GM18502 (cell line): ENCODE measurements at regions not wholly inside any gene's neighbourhood (a gene's known extent, or its start where the extent isn't known, plus 50 kb on each side); places are given as distances from the start of the nearest gene placed in this dataset.
"Not testable (repeated sequence)": the region's sequence is repeated elsewhere in the genome, so short reads cannot be mapped to it uniquely, and the experiment has no call there.

Source experiments
- ATAC-seq: cut with Tn5 transposase; IDR thresholded peaks from one replicate; pipeline ENCODE4 v1.9.1; 2021; ENCODE audit warnings: mild to moderate bottlenecking; ENCODE audit not compliant: unreplicated experiment, poor library complexity

- ATAC-seq: no peak
Observed at GRCh38 chr3:514192-514591, 317.6 kb downstream of the CHL1 start.

GRCh38 chr3:519026-519425, 322.5 kb downstream of the CHL1 start:
- no peak for ATAC-seq

DNA sequence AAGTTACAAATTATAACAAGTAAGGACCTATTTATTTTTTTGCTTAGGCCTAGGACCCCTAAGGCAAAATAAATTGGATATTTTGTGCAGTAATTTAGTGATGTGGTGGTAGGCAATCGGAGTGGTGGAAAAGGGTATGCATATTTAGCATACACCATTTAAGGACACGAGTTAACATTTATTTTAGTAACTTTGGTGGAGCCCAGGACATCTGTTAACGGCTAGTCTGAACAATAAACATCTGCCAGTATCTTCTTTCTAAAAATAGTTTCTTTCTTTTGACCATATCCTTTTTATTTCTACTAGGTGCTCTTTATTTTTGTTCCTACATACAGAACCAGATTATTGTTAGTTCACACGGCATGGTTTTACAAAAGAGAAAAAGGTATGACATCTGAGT, 326.3 kb downstream of the CHL1 start:
- ATAC-seq: no peak

DNA sequence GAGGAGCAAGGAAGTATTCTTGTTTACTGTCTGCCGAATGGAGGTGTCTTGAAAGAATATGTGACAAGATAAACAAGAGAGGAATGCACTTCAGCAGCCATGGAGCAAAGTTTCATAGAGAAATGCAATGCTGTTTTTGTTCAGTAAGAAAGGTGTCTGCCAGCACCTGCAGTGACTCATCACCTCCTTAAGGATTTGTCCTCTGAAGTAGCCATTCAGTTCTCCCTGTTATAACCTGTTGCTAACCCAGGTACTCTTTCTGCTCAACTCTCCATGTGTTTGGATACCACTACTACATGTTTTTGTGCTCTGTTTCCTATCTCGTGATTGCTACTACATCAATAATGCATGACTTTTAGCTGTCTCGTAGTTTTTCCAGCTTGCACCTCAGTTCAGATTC, 328.9 kb downstream of the CHL1 start:
- ATAC-seq: no peak

DNA sequence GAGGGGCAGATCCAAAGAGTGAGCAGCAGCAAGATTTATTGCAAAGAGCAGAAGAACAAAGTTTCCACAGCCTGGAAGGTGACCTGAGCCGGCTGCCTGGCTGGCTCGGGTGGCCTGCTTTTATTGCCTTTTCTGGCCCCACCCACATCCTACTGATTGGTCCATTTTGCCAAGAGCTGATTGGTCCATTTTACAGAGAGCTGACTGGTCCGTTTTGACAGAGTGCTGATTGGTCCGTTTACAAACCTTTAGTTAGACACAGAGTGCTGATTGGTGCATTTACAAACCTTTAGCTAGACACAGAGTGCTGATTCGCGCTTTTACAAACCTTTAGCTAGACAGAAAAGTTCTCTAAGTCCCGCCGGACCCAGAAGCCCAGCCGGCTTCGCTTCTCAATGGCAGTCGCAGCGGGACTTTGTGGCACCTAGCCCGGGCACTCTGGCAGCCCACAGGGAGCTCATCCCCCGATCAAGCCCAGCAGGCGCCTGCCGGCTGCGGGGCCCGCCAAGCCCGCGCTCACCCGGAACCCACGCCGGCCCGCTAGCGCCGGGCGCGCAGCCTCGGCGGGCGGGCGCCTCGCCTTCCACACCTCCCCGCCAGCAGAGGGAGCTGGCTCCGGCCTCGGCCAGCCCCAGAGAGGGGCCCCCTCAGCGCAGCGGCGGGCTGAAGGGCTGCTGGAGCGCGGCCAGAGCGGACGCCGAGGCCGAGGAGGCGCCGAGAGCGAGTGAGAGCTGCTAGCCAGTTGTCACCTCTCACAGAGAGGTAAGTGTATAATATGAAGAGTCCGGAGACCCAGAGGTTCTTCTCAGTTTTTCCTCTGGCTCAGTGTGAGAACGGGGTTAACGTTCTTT, 339.2 kb downstream of the CHL1 start:
- ATAC-seq: no peak

- no peak for ATAC-seq
Observed at GRCh38 chr3:536417-536813, 339.9 kb downstream of the CHL1 start.

DNA sequence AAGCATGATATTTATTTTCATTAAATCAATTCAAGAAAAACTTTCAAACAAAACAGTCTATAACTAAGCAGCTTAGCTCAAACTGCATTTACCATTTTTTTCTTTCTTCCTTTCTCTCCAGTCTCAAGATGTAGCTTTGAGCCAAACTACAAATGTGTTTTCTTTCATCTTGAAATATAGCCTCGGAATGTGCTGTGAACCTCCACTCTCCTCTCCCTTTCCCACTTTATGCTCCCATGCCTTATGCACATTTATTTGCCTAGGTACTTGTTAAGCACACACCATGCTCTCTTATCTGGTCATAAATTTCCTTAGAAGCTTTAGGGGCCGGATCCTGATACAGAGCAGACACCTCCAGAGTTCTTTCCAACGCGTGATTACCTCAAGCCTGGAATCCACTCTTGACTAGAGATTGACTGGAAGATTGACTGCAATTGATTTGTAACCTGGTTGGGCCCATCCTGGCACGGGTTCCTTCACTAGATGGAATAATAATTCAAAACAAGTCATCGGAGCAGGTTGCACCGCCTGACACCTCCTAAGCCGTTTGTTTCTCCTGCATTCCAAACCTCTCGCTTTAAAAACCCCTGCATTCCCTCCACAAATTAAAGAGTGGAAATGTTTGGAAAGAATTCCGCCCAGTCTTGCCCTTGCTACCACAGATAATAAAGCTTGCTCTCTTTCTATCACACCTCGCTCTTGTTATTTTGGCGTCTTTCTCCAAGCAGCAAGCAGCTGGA, 344.7 kb downstream of the CHL1 start:
- ATAC-seq: no peak

- ATAC-seq: no peak
Observed at GRCh38 chr3:542021-542420, 345.5 kb downstream of the CHL1 start.

DNA sequence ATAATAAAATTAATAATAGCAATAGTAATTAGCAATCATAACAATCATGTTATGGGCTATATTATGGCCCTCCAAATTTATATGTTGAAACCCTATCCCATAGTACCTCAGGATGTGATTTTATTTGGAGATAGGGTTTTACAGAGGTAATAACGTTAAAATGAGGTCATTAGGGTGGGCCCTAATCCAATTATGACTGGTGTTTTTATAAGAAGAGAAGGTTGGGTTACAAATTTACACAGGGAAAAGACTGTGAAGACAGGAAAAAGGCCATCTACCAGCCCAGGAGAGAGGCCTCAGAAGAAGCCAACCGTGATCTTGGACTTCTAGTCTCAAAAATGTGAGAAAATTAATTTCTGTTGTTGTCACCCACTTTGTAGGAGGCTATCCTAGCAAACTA, 353.1 kb downstream of the CHL1 start:
- no peak for ATAC-seq

DNA sequence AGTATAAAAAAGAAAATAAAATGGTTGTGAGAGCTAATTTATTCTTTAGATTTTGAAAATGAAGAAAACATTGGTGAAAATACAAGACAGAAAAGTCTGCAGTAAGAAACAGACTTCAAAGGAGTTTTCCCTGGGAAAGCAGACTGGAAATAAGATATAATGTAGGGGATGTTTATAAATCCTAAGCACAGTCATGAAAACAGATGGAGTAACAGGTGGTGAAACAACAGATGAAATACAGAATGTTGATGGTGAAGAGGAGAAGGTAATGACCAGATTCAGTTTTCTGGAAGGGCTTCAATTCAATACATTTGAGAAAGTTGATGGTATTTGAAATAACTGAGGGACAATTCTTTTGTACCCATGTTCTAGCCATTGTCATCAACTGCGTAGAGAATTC, 353.9 kb downstream of the CHL1 start:
- no peak for ATAC-seq

GRCh38 chr3:557972-558371, 361.4 kb downstream of the CHL1 start:
- ATAC-seq: peak; percentile 99

DNA sequence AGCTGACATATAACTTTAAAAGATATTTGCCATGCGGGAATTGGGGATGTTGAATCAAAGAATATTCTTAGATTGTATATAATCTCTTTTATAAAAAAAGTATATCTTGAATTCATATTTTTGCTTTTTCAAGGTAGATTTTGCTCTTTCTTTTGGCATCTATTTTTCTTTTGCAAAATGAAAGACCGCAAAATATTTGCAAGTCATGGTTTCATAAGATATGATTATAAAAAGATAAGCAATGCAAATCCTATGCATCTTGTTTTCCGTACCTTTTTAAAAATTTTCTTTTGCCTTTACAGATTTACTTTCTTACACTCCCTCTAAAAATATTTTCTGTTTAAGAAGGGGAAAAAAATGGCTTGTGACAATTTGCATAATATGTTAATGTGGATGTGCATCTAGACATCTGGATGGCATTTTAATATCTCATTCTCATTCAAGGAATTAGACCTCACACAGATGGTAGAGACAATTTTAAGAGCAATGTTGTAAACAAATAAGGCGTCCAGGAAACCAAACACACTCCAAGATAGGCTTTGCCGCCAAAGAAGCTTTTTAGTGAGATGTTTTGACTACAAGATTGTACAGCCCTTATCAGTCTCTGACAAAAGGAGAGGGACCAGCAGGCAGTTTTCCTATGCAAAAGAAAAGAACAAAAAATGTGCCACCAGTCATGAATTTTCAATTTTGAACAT, 371.1 kb downstream of the CHL1 start:
- ATAC-seq: no peak

- ATAC-seq: not testable (repeated sequence)
Observed at GRCh38 chr3:579529-579928, 383.0 kb downstream of the CHL1 start.

DNA sequence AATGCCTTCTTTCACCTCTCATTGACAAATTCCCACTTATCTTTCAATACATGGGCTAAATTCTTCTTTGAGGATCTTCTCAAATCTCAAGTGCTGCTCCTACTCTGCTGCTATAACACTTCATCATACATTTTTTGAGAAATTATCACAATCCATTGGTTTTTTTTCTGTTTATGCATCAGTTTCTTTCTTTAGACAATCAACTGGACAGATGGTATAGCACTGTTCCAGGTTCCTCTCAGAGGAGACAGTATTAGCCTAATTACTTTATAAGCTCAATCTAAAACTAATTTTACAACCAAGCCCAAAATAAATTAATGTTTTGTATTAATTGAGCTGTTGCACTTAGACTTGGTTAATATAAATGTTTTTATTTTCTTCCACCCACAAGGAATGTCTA, 392.5 kb downstream of the CHL1 start:
- ATAC-seq: not testable (repeated sequence)

DNA sequence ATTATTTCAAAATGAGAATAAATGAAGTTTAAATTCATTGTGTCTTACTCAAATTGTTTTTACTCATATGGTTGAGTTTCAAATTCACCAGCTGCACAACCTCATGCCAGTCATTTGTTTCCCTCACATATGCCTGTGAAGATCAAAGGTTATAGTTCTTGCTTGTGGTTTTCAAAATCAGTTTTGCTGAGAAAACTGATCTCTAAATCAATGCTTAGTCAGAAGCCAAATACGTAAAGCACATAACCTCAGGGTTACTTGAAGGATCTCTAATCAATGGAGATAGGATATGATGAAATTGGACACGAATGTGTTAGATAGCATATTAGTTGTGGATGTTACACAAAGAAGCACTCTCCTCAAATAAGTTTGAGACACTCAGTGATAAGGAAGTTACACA, 400.7 kb downstream of the CHL1 start:
- ATAC-seq: not testable (repeated sequence)

GRCh38 chr3:597746-598145, 401.2 kb downstream of the CHL1 start:
- not testable (repeated sequence) for ATAC-seq

DNA sequence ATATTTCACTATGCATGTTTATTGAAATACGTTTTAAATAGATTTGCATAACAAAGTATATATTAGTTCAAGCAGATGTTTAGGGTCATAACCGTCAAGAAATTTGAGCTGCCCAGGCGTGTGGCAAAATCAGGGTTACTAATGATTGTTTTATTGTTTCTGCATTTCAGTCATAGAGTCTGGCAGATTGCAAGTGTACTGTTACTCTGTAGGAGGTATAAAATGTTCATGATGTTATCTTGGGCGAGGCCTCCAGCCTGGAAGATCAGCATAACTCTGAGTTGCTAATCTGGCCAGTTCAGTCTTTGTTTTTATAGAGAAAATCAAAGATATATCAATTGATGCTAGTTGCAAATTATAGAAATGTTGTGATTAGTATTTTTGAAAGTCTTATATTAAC, 410.9 kb downstream of the CHL1 start:
- ATAC-seq: not testable (repeated sequence)

DNA sequence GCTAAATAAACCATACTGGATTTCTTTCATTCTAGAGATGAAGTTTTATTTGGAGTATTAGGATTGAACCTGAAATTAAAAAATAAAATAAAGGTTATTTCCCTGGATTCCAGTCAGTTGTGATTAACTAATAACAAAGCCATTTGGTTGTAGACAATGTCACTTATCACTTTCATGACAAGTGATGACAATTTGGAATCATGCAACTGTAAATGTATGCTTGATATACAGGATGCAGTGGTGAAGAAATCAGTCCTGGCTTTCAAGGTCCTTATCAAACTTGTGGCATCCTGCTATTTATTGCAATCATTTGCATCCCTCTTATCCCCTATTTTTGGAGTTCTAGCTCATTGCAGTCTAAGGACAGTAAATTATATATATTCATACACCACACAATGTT, 425.2 kb downstream of the CHL1 start:
- no peak for ATAC-seq

- no peak for ATAC-seq
Observed at GRCh38 chr3:622314-622713, 425.8 kb downstream of the CHL1 start.

DNA sequence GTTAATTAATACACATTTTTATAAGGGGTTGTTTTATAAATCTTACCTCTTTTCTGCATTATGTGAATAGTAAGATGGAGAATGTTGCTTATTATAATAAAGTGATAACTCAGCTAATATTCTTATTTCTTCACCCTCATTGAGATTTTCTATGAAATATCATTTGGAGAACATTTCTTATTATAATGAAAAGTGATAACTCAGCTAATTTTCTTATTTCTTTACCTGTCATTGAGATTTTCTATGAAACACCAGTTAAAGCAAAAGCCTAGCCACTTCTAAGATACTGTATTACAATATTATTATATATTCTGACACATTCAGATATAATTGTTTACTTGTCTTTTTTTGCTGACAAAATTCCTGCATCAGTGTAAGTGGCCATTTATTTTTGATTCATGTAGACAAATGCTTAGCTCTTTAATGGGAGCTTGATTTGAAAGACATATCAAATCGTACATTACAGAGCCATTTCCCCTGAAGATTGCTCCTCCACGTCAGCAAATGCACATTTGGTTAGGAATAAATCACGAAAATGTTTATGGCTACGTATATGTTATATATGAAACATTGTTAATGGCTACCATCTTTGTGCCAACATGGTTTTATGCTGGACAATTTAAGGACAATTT, 427.5 kb downstream of the CHL1 start:
- no peak for ATAC-seq
